D341Med (cell line): ENCODE measurements at regions not wholly inside any gene's neighbourhood (a gene's known extent, or its start where the extent isn't known, plus 50 kb on each side); places are given as distances from the start of the nearest gene placed in this dataset.

Source experiments
- DNase-seq: peaks from one replicate; pipeline ENCODE4 v3.0.0; 2012; ENCODE audit warnings: low spot score

GRCh38 chr6:106035655-106036054 lies 50.5 kb upstream of the PRDM1 start:
- no peak for DNase-seq

- DNase-seq, result no peak
These were observed 52.3 kb upstream of the PRDM1 start for GRCh38 chr6:106033806-106034205.

GRCh38 chr6:106027758-106028157 lies 58.4 kb upstream of the PRDM1 start:
- DNase-seq, result no peak

GRCh38 chr6:106026748-106027715 lies 59.1 kb upstream of the PRDM1 start:
- no peak for DNase-seq

- no peak for DNase-seq
These were observed 60.5 kb upstream of the PRDM1 start for GRCh38 chr6:106025655-106026054.

GRCh38 chr6:106022801-106023200 lies 63.3 kb upstream of the PRDM1 start:
- no peak for DNase-seq

GRCh38 chr6:106017454-106017853 lies 68.7 kb upstream of the PRDM1 start:
- no peak for DNase-seq

- DNase-seq, result no peak
These were observed 71.2 kb upstream of the PRDM1 start for GRCh38 chr6:106014955-106015354.

- no peak for DNase-seq
These were observed 74.7 kb upstream of the PRDM1 start for GRCh38 chr6:106011476-106011875.

- DNase-seq, result no peak
These were observed 80.2 kb upstream of the PRDM1 start for GRCh38 chr6:106005954-106006353.

- no peak for DNase-seq
These were observed 81.1 kb upstream of the PRDM1 start for GRCh38 chr6:106005013-106005412.

- no peak for DNase-seq
These were observed 82.7 kb upstream of the PRDM1 start for GRCh38 chr6:106003268-106003987.

GRCh38 chr6:106002005-106002404 lies 84.1 kb upstream of the PRDM1 start:
- no peak for DNase-seq

- no peak for DNase-seq
These were observed 85.2 kb upstream of the PRDM1 start for GRCh38 chr6:106000935-106001334.

GRCh38 chr6:105997482-105997881 lies 88.7 kb upstream of the PRDM1 start:
- no peak for DNase-seq

GRCh38 chr6:105995391-105995865 lies 90.7 kb upstream of the PRDM1 start:
- DNase-seq, result no peak

GRCh38 chr6:105994591-105995390 lies 91.3 kb upstream of the PRDM1 start:
- DNase-seq, result peak; percentile 76

GRCh38 chr6:105994118-105994590 lies 92.0 kb upstream of the PRDM1 start:
- DNase-seq, result peak; percentile 47

- no peak for DNase-seq
These were observed 92.6 kb upstream of the PRDM1 start for GRCh38 chr6:105993341-105994117.

GRCh38 chr6:105992315-105992961 lies 93.7 kb upstream of the PRDM1 start:
- peak; percentile 91 for DNase-seq
